GM18508 (cell line): ENCODE measurements at regions not wholly inside any gene's neighbourhood (a gene's known extent, or its start where the extent isn't known, plus 50 kb on each side); places are given as distances from the start of the nearest gene placed in this dataset.

Experiments used
- ATAC-seq: cut with Tn5 transposase; IDR thresholded peaks from one replicate; pipeline ENCODE4 v1.9.1; 2021; ENCODE audit warnings: moderate number of reproducible peaks; ENCODE audit not compliant: insufficient read depth, unreplicated experiment

GRCh38 chr10:28946479-28946878 lies 269.2 kb downstream of the BAMBI start:
- no peak for ATAC-seq

- no peak for ATAC-seq
Measured at GRCh38 chr10:28947171-28947570, 269.9 kb downstream of the BAMBI start.

- no peak for ATAC-seq
Measured at GRCh38 chr10:28948046-28948445, 270.7 kb downstream of the BAMBI start.

GRCh38 chr10:28949005-28950004 lies 272.0 kb downstream of the BAMBI start:
- ATAC-seq = peak; percentile 61

GRCh38 chr10:28951484-28951883 lies 274.2 kb downstream of the BAMBI start:
- ATAC-seq = peak; percentile 47

GRCh38 chr10:28952523-28952922 lies 275.2 kb downstream of the BAMBI start:
- ATAC-seq = no peak

GRCh38 chr10:28954211-28954610 lies 276.9 kb downstream of the BAMBI start:
- no peak for ATAC-seq

- no peak for ATAC-seq
Measured at GRCh38 chr10:28958468-28958867, 281.1 kb downstream of the BAMBI start.

GRCh38 chr10:28959850-28960501 lies 282.7 kb downstream of the BAMBI start:
- ATAC-seq = no peak

- no peak for ATAC-seq
Measured at GRCh38 chr10:28962768-28963167, 285.4 kb downstream of the BAMBI start.

- no peak for ATAC-seq
Measured at GRCh38 chr10:28963539-28964221, 286.4 kb downstream of the BAMBI start.

GRCh38 chr10:28965937-28966336 lies 288.6 kb downstream of the BAMBI start:
- no peak for ATAC-seq

- ATAC-seq = no peak
Measured at GRCh38 chr10:28967031-28967430, 289.7 kb downstream of the BAMBI start.

GRCh38 chr10:28969413-28969812 lies 292.1 kb downstream of the BAMBI start:
- ATAC-seq = no peak

GRCh38 chr10:28970231-28970630 lies 292.9 kb downstream of the BAMBI start:
- no peak for ATAC-seq

GRCh38 chr10:28971255-28971654 lies 293.9 kb downstream of the BAMBI start:
- no peak for ATAC-seq

- ATAC-seq = no peak
Measured at GRCh38 chr10:28971764-28972163, 294.4 kb downstream of the BAMBI start.

GRCh38 chr10:28973309-28973972 lies 296.1 kb downstream of the BAMBI start:
- ATAC-seq = no peak

- no peak for ATAC-seq
Measured at GRCh38 chr10:28975891-28976531, 298.7 kb downstream of the BAMBI start.

- ATAC-seq = no peak
Measured at GRCh38 chr10:28977518-28977917, 300.2 kb downstream of the BAMBI start.
